ENCODE measurements at regions not wholly inside any gene's neighbourhood (a gene's known extent, or its start where the extent isn't known, plus 50 kb on each side); places are given as distances from the start of the nearest gene placed in this dataset.

DNA sequence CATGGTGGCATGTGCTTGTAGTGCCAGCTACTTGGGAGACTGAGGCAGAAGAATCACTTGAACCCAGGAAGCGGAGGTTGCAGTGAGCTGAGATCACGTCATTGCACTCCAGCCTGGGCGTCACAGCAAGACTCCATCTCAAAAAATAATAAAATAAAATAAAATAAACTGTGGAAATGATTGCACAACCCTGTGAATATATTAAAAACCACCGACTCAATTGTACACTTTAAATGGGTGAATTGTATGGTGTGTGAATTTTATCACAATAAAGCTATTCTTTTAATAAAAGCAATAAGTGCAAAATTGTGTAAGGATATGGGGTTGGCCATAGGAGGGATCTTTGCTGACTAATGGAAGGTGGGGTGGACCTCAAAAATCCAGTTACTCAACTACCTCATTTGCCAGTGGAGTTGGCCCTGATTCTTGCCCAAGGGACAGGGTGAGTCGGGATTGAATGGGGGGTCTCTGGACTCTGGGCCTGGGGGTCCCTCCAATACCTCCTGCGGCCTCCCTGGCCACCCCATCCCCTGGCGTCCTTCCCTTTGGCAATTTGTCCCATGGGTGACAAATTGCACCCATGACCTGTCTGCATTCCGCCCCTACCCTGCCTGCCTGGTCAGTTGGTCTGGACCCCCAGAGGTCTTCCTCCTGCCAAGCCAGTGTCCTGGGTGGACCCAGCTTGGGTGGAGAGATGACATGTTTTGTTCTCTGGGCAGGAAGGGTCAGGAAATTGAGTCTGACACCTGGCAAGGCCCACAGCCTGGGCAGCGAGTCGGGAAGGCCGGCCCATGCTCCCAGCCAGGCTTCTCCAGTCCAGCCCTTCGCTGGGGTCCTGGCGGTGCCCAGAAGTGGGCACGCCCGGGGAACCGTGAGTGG lies 61.7 kb upstream of the ELN start:
- H3K4me2 ChIP-seq (ENCODE audit: insufficient read depth, low read length): no peak overlapping the region
- no peak overlapping the region for H3K9ac ChIP-seq (ENCODE audit: low read depth, low read length)
- H3K27me3 ChIP-seq (ENCODE audit: insufficient read depth, low read length, poor library complexity): no peaks in the 10 kb centered on the region
- peaks cover 12% of the 10 kb centered on the region for H3K9me3 ChIP-seq (ENCODE audit: insufficient read depth, low read length, severe bottlenecking)
- no peak overlapping the region for H3K4me3 ChIP-seq (ENCODE audit: low read depth in 1 of 2, low read length in 2 of 2)
- no peak for ATAC-seq (ENCODE audit: insufficient read depth, low read depth)
- H3K4me1 ChIP-seq (ENCODE audit: insufficient read depth, low read length): no peaks in the 10 kb centered on the region
- no peaks in the 10 kb centered on the region for H3K36me3 ChIP-seq (ENCODE audit: insufficient read depth, low read length)
- no peaks in the 10 kb centered on the region for H3K79me2 ChIP-seq (ENCODE audit: insufficient read depth, low read length)
- H2AFZ ChIP-seq (ENCODE audit: low read depth, low read length): no peak overlapping the region
- no peak for TF ChIP-seq EZH2 (IDR thresholded peaks at IDR 0.05; ENCODE audit: borderline replicate concordance, low read depth, low read length, severe bottlenecking)
- TF ChIP-seq, protein P1, sequence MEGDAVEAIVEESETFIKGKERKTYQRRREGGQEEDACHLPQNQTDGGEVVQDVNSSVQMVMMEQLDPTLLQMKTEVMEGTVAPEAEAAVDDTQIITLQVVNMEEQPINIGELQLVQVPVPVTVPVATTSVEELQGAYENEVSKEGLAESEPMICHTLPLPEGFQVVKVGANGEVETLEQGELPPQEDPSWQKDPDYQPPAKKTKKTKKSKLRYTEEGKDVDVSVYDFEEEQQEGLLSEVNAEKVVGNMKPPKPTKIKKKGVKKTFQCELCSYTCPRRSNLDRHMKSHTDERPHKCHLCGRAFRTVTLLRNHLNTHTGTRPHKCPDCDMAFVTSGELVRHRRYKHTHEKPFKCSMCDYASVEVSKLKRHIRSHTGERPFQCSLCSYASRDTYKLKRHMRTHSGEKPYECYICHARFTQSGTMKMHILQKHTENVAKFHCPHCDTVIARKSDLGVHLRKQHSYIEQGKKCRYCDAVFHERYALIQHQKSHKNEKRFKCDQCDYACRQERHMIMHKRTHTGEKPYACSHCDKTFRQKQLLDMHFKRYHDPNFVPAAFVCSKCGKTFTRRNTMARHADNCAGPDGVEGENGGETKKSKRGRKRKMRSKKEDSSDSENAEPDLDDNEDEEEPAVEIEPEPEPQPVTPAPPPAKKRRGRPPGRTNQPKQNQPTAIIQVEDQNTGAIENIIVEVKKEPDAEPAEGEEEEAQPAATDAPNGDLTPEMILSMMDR (IDR thresholded peaks at IDR 0.05; ENCODE audit: borderline replicate concordance, extremely low read depth, low read length, poor library complexity, severe bottlenecking): no peak
- no peak for DNase-seq
- no peaks in the 10 kb centered on the region for H4K20me1 ChIP-seq (ENCODE audit: insufficient read depth, low read length)
- H3K27ac ChIP-seq (ENCODE audit: low read length): no peak overlapping the region

GRCh38 chr7:73966941-73967831 lies 60.8 kb upstream of the ELN start:
- Histone ChIP-seq H3K79me2 (ENCODE audit: insufficient read depth, low read length) (no peaks in the 10 kb centered on the region), H3K9ac (ENCODE audit: low read depth, low read length) (no peak overlapping the region), H2AFZ (ENCODE audit: low read depth, low read length) (no peak overlapping the region), H3K27me3 (ENCODE audit: insufficient read depth, low read length, poor library complexity) (no peaks in the 10 kb centered on the region), H3K9me3 (ENCODE audit: insufficient read depth, low read length, severe bottlenecking) (peaks cover 12% of the 10 kb centered on the region), H4K20me1 (ENCODE audit: insufficient read depth, low read length) (no peaks in the 10 kb centered on the region), H3K4me3 (ENCODE audit: low read depth in 1 of 2, low read length in 2 of 2) (no peak overlapping the region), H3K4me1 (ENCODE audit: insufficient read depth, low read length) (no peaks in the 10 kb centered on the region), H3K36me3 (ENCODE audit: insufficient read depth, low read length) (no peaks in the 10 kb centered on the region), H3K27ac (ENCODE audit: low read length) (no peak overlapping the region), H3K4me2 (ENCODE audit: insufficient read depth, low read length) (no peak overlapping the region)
- ATAC-seq (ENCODE audit: insufficient read depth, low read depth) (0 out of 3 replicates have a peak, but pooled peaks have one; percentile 14), DNase-seq (no peak)
- no peak for TF ChIP-seq EZH2 (IDR thresholded peaks at IDR 0.05; ENCODE audit: borderline replicate concordance, low read depth, low read length, severe bottlenecking)
- TF ChIP-seq, protein P1 (IDR thresholded peaks at IDR 0.05; ENCODE audit: borderline replicate concordance, extremely low read depth, low read length, poor library complexity, severe bottlenecking): no peak

DNA sequence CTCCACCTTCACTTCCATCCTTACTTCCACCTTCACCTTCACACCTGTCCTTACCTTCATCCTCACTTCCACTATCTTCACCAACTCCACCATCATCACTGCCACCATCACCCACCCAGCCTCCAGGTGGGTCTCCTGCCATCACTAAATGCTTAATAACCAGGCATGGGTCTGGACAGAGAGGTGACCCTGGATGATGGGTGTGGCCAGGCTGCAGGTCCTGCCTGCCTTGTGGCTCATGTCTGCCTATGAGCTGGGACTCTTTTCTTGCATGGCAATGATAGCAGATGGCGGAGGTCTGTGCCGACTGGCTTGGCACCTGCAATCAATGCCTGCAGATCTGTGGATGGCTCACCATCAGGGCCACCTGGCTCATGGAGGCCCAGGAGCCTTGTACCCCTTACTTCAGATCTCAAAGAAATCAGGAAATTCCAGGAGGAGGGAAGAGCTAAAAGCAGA lies 60.1 kb upstream of the ELN start:
- peaks cover 12% of the 10 kb centered on the region for H3K9me3 ChIP-seq (ENCODE audit: insufficient read depth, low read length, severe bottlenecking)
- H2AFZ ChIP-seq (ENCODE audit: low read depth, low read length): no peak overlapping the region
- no peak overlapping the region for H3K4me2 ChIP-seq (ENCODE audit: insufficient read depth, low read length)
- no peak for TF ChIP-seq EZH2 (IDR thresholded peaks at IDR 0.05; ENCODE audit: borderline replicate concordance, low read depth, low read length, severe bottlenecking)
- TF ChIP-seq, protein P1 (IDR thresholded peaks at IDR 0.05; ENCODE audit: borderline replicate concordance, extremely low read depth, low read length, poor library complexity, severe bottlenecking): no peak
- H3K27ac ChIP-seq (ENCODE audit: low read length): no peak overlapping the region
- no peaks in the 10 kb centered on the region for H3K36me3 ChIP-seq (ENCODE audit: insufficient read depth, low read length)
- no peaks in the 10 kb centered on the region for H4K20me1 ChIP-seq (ENCODE audit: insufficient read depth, low read length)
- H3K4me1 ChIP-seq (ENCODE audit: insufficient read depth, low read length): no peaks in the 10 kb centered on the region
- no peak overlapping the region for H3K9ac ChIP-seq (ENCODE audit: low read depth, low read length)
- no peak for ATAC-seq (ENCODE audit: insufficient read depth, low read depth)
- H3K4me3 ChIP-seq (ENCODE audit: low read depth in 1 of 2, low read length in 2 of 2): no peak overlapping the region
- DNase-seq: no peak
- H3K27me3 ChIP-seq (ENCODE audit: insufficient read depth, low read length, poor library complexity): no peaks in the 10 kb centered on the region
- H3K79me2 ChIP-seq (ENCODE audit: insufficient read depth, low read length): no peaks in the 10 kb centered on the region

Measured in DND-41 (cell line).